Thymus (tissue), 11 donors: ENCODE measurements at regions not wholly inside any gene's neighbourhood (a gene's known extent, or its start where the extent isn't known, plus 50 kb on each side); places are given as distances from the start of the nearest gene placed in this dataset.

ENCODE experiments used
- DNase-seq, 9 donors: peaks; one replicate each; pipeline ENCODE4 v3.0.0-alpha.2; 2013; ENCODE audit warnings: low spot score in 9 of 9, low read depth in 6 of 9, missing footprints in 1 of 9
- H3K27ac ChIP-seq, 2 donors: one replicate each; pipeline ENCODE4 v1.5.1; 2013; ENCODE audit warnings: control low read depth in 1 of 2, low read depth in 1 of 2, low read length in 1 of 2, mild to moderate bottlenecking in 1 of 2, moderate library complexity in 1 of 2
- H3K27me3 ChIP-seq, 2 donors: one replicate each; pipeline ENCODE4 v1.5.1; 2013; ENCODE audit warnings: low read length in 1 of 2; ENCODE audit not compliant: control insufficient read depth in 2 of 2, insufficient read depth in 1 of 2
- H3K36me3 ChIP-seq, 2 donors: one replicate each; pipeline ENCODE4 v1.5.1; 2013; ENCODE audit warnings: low read length in 1 of 2, mild to moderate bottlenecking in 1 of 2, moderate library complexity in 1 of 2; ENCODE audit not compliant: control insufficient read depth in 2 of 2, insufficient read depth in 2 of 2
- H3K4me1 ChIP-seq, 2 donors: one replicate each; pipeline ENCODE4 v1.5.1; 2013; ENCODE audit warnings: low read length in 2 of 2; ENCODE audit not compliant: control insufficient read depth in 2 of 2, insufficient read depth in 2 of 2
- H3K4me3 ChIP-seq, 2 donors: one replicate each; pipeline ENCODE4 v1.5.1; 2013; ENCODE audit warnings: low read length in 2 of 2, control low read depth in 1 of 2, mild to moderate bottlenecking in 1 of 2
- H3K9me3 ChIP-seq, 2 donors: one replicate each; pipeline ENCODE4 v1.5.1; 2013; ENCODE audit warnings: low read length in 1 of 2, mild to moderate bottlenecking in 1 of 2; ENCODE audit not compliant: control insufficient read depth in 2 of 2, insufficient read depth in 1 of 2
- WGBS: extraction: QIAGEN DNeasy Blood & Tissue Kit; methylation state at CpG from one replicate; pipeline ENCODE4 v1.1.7; 2013; 5-methylcytosine and 5-hydroxymethylcytosine counted together
- donor health status: healthy.

DNA sequence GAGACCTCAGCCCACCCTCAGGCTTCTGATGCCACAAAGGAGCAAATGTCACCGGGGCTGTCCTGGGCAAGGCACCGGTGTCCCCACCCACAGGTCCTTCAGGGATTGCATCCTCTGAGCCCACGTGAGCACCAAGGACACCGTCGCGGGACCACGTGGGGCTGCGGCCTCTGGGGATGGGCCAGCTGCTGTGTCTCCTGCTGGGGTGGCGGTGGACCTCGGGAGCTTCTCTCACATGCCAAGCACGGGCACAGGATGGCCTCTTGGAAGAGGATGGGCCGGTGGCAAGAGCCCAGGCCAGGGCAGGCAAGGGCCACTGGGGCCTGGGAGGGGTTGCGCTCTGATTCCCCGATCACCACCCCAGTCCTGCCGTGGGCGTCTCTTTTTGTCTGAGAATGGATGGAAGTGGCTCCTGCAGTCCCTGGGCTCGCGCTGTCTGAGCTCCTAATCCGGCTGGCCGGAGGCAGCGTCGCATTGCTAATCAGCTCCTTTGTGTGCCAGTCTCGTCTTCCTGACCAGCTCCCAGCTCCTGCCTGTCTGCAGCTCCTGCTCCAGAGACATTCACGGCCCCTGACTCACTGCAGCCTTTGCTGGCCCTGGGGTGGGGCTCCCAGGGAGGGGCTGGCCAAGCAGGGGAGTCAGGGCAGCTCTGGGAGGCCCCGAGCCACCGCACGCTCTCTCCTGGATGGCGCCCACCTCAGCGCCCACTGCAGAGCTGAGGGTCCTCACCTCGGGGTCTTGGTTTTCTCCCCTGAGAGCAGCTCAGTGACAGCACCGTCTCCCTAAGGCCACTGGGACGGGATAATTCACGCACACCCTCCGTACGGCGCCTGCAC lies 146.7 kb downstream of the CTTN start:
- Histone ChIP-seq H3K27me3 (no peaks in the 10 kb centered on the region), H3K27ac (no peak overlapping the region), H3K9me3 (no peaks in the 10 kb centered on the region), H3K4me3 (no peak overlapping the region), H3K4me1 (no peaks in the 10 kb centered on the region), H3K36me3 (no peaks in the 10 kb centered on the region)
- no peak for DNase-seq
- 85% methylated on average over 36 of the region's 36 CpGs for WGBS

GRCh38 chr11:70545610-70545912 lies 147.2 kb downstream of the CTTN start:
- Histone ChIP-seq H3K4me3 (no peak overlapping the region), H3K4me1 (no peaks in the 10 kb centered on the region), H3K9me3 (no peaks in the 10 kb centered on the region), H3K27ac (no peak overlapping the region), H3K36me3 (no peaks in the 10 kb centered on the region), H3K27me3 (no peaks in the 10 kb centered on the region)
- DNase-seq, result no peak
- 94% methylated on average over 5 of the region's 5 CpGs for WGBS

DNA sequence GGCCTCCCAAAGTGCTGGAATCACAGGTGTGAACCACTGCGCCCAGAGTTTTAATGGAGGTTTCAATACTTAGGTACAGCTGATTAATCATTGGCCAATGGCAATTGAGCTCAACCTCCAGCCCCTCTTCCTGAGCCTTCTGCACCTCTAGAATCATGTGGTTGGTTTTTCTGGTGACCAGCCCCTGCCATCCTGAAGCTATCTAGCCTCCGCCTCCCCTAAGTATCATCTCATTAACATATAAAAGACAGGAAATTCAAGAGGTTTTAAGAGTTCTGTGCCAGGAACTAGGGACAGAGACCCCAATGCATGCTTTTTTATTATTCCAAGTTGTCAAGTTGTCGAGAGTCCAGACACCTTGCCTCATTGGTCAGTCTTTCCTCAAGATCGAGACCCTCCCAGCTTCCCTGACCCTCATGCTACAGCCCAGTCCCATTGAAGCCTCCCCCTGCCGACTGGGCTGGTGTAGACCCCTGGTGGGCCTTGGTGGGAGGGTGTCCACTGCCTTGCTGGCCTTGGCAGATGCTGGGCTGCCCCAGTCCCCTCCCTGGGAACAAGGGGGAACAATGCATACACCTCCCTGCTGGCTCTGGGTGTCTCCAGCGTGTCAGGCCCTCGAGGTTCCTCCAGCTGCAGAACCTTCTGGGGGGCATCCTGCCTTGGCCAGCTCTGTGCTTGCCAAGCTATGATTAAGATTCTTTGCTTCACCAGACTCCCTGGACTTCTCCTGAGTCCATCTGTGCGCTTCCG lies 148.0 kb downstream of the CTTN start:
- Histone ChIP-seq H3K27me3 (no peaks in the 10 kb centered on the region), H3K36me3 (no peaks in the 10 kb centered on the region), H3K9me3 (no peaks in the 10 kb centered on the region), H3K27ac (no peak overlapping the region), H3K4me1 (no peaks in the 10 kb centered on the region), H3K4me3 (no peak overlapping the region)
- DNase-seq, result no peak
- WGBS, result 82% methylated on average over 9 of the region's 9 CpGs

GRCh38 chr11:70547386-70547785 lies 149.1 kb downstream of the CTTN start:
- Histone ChIP-seq H3K36me3 (no peaks in the 10 kb centered on the region), H3K9me3 (no peaks in the 10 kb centered on the region), H3K27me3 (no peaks in the 10 kb centered on the region), H3K27ac (no peak overlapping the region), H3K4me1 (no peaks in the 10 kb centered on the region), H3K4me3 (no peak overlapping the region)
- WGBS, result 77% methylated on average over 7 of the region's 7 CpGs
- DNase-seq, result no peak

DNA sequence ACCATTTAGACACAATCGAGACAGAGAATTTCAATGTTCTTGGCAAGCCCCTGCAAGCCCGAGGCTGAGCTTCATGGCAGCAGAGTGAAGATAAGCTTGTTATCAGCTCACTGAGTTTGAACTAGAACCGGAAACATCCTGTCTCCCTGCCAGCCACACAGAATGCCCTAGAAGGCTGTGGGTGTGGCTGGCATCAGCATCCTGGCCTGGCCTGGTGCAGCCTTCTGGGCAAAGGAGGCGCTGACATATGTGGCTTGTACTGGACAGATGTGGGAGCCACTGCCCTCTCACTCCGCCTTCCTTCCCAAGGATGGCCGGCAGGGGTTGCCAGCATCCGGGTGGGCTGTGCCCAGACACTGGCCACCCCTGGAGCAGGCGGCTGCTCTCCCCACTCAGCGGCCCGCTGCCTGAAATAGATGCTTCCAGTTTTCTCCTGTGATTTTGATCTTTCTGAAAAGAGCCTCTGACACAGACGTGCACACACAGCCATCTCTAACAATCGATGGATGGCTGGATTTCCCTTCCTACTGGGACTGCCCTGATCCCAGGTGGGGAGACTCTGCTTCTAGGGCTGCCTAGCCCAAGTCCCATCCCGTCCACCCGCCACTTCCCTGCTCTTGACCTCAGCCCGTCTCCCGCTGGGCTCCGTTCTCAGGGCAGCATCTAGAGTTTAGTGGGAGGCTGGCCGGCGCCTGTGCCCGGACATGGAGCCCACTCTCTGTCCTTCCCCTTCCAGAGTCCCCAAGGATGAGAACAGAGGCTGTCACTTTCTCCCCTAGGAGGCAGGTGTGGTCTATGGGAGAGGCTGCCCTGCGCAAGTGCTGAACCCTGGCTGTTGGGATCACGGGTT lies 149.7 kb downstream of the CTTN start:
- no peak for DNase-seq
- H3K27me3 ChIP-seq, result no peaks in the 10 kb centered on the region
- no peaks in the 10 kb centered on the region for H3K36me3 ChIP-seq
- H3K9me3 ChIP-seq, result no peaks in the 10 kb centered on the region
- H3K4me3 ChIP-seq, result no peak overlapping the region
- H3K27ac ChIP-seq, result no peak overlapping the region
- H3K4me1 ChIP-seq, result no peaks in the 10 kb centered on the region
- WGBS, result 87% methylated on average over 22 of the region's 22 CpGs

DNA sequence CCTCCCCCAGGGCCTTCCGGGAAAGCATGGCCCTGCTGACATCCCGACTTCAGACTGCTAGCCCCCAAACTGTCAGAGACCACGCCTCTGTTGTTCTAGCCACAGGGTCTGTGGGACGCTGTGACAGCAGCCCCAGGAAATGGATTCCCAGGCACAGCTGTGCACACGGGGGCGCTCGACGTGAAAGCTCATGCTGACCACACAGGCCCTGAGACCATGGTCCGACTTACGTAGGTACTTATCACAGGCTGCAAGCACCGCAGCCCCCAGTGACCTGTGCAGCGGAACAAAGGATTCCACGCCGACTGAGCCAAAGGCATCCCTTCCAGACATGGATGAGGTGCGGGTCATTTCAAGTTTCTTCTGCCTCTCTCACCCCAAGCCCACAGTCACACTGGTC lies 150.6 kb downstream of the CTTN start:
- DNase-seq, result no peak
- Histone ChIP-seq H3K9me3 (no peaks in the 10 kb centered on the region), H3K27ac (no peak overlapping the region), H3K4me3 (no peak overlapping the region), H3K27me3 (no peaks in the 10 kb centered on the region), H3K36me3 (no peaks in the 10 kb centered on the region), H3K4me1 (no peaks in the 10 kb centered on the region)
- WGBS, result 91% methylated on average over 15 of the region's 15 CpGs

- Histone ChIP-seq H3K27me3 (no peaks in the 10 kb centered on the region), H3K27ac (no peak overlapping the region), H3K4me1 (no peaks in the 10 kb centered on the region), H3K36me3 (no peaks in the 10 kb centered on the region), H3K4me3 (no peak overlapping the region), H3K9me3 (no peaks in the 10 kb centered on the region)
- no peak for DNase-seq
- 88% methylated on average over 15 of the region's 15 CpGs for WGBS
These were observed 151.1 kb downstream of the CTTN start for GRCh38 chr11:70549386-70549785.

- H3K9me3 ChIP-seq, result no peaks in the 10 kb centered on the region
- H3K4me3 ChIP-seq, result no peak overlapping the region
- 94% methylated on average over 11 of the region's 11 CpGs for WGBS
- no peaks in the 10 kb centered on the region for H3K36me3 ChIP-seq
- no peak overlapping the region for H3K27ac ChIP-seq
- no peaks in the 10 kb centered on the region for H3K4me1 ChIP-seq
- H3K27me3 ChIP-seq, result no peaks in the 10 kb centered on the region
- DNase-seq, result no peak
These were observed 151.5 kb downstream of the CTTN start for GRCh38 chr11:70549796-70550195.
